ENCODE measurements at regions not wholly inside any gene's neighbourhood (a gene's known extent, or its start where the extent isn't known, plus 50 kb on each side); places are given as distances from the start of the nearest gene placed in this dataset.

DNA sequence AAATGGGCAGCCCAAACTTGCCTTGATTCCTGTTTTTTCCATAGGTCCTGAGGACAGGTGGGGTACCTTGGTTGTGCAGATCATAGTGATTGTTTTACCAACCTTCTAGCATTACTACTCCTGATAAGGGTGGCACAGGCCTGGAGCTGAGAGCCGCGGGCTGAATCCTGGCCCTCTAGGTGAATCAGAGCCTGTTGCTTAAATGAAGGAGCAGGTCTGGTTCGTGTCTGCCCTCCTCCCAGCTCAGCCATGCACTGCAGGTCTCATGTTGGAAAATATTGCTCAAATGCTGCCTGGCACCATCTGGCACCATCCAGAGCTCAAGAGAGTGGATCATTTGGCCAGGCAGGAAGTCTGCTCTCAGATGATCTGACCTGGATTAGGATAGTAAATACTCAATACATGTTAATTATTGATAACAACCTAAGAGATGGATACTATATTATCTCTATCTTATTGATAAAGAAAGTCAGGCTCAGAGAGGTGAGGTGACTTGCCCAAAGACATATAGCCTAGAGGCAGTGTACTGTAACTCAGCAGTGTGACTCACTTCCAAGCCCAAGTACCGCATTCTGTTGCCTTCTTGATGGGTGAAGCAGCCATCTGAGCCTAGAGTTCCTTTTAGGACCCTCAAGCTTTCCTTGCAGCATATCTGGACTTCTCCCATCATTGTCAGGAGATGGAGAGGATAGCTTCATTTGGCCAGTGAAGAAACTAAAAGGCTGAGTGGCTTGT lies 104.3 kb upstream of the PITX1 start:
- H3K27ac ChIP-seq (ENCODE audit: low read depth, low read length) = no peak overlapping the region

GRCh38 chr5:135137146-135137915 lies 103.3 kb upstream of the PITX1 start:
- H3K36me3 ChIP-seq (ENCODE audit: low read length) = no peaks in the 10 kb centered on the region
- no peaks in the 10 kb centered on the region for H3K9me2 ChIP-seq (replicated peaks; ENCODE audit: insufficient read depth, low read length)
- no peaks in the 10 kb centered on the region for H4K20me1 ChIP-seq (ENCODE audit: low read depth, low read length)
- H3K27ac ChIP-seq (ENCODE audit: low read depth, low read length) = no peak overlapping the region
- H3K9me3 ChIP-seq (ENCODE audit: insufficient read depth, low read length) = no peaks in the 10 kb centered on the region
- H3K9ac ChIP-seq (ENCODE audit: low read length) = no peak overlapping the region
- no peaks in the 10 kb centered on the region for H3F3A ChIP-seq (ENCODE audit: insufficient read depth)
- H3K4me2 ChIP-seq (ENCODE audit: low read depth, low read length, poor library complexity, severe bottlenecking) = no peak overlapping the region
- H3K4me3 ChIP-seq (ENCODE audit: insufficient read depth, low read length, poor library complexity, severe bottlenecking) = no peak overlapping the region
- no peaks in the 10 kb centered on the region for H3K79me2 ChIP-seq (ENCODE audit: insufficient read depth, low read length)
- H2AFZ ChIP-seq (ENCODE audit: low read depth, low read length, severe bottlenecking) = no peak overlapping the region
- TF ChIP-seq EZH2phosphoT487 (conservative IDR thresholded peaks at IDR 0.05; ENCODE audit: low read length) (no peak), CTCF (IDR thresholded peaks at IDR 0.05; ENCODE audit: insufficient read depth, low read length, poor library complexity, severe bottlenecking) (no peak)
- no peaks in the 10 kb centered on the region for H3K27me3 ChIP-seq (ENCODE audit: low read length)

More for the DNA sequence above, 104.3 kb upstream of the PITX1 start:
- Histone ChIP-seq H3F3A (ENCODE audit: insufficient read depth) (no peaks in the 10 kb centered on the region), H3K79me2 (ENCODE audit: insufficient read depth, low read length) (no peaks in the 10 kb centered on the region), H3K4me2 (ENCODE audit: low read depth, low read length, poor library complexity, severe bottlenecking) (no peak overlapping the region), H3K9ac (ENCODE audit: low read length) (no peak overlapping the region), H3K27me3 (ENCODE audit: low read length) (no peaks in the 10 kb centered on the region), H3K36me3 (ENCODE audit: low read length) (no peaks in the 10 kb centered on the region), H3K9me3 (ENCODE audit: insufficient read depth, low read length) (no peaks in the 10 kb centered on the region), H3K9me2 (replicated peaks; ENCODE audit: insufficient read depth, low read length) (no peaks in the 10 kb centered on the region), H2AFZ (ENCODE audit: low read depth, low read length, severe bottlenecking) (no peak overlapping the region), H3K4me3 (ENCODE audit: insufficient read depth, low read length, poor library complexity, severe bottlenecking) (no peak overlapping the region), H4K20me1 (ENCODE audit: low read depth, low read length) (no peaks in the 10 kb centered on the region)
- TF ChIP-seq EZH2phosphoT487 (conservative IDR thresholded peaks at IDR 0.05; ENCODE audit: low read length) (no peak), CTCF (IDR thresholded peaks at IDR 0.05; ENCODE audit: insufficient read depth, low read length, poor library complexity, severe bottlenecking) (no peak)

DNA sequence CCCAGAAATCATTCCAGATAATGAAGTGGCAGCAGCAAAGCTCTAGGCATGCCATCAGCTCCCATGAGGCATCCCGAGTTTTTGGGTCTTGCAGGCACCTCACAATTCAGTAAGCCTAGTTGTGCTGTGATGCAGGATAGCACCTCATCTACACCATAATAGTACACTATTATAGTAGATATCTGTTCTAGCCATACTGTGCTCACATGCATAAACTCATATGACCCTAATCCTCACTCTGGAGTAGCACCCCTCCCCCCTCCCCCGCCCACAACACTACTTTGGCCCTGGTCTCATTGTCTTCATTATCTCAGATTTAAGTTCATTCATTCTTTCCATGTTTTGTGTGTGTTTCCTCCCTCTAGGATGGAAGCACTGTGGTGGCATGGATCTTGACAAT lies 102.5 kb upstream of the PITX1 start:
- no peaks in the 10 kb centered on the region for H4K20me1 ChIP-seq (ENCODE audit: low read depth, low read length)
- no peaks in the 10 kb centered on the region for H3K9me2 ChIP-seq (replicated peaks; ENCODE audit: insufficient read depth, low read length)
- no peaks in the 10 kb centered on the region for H3K27me3 ChIP-seq (ENCODE audit: low read length)
- no peak overlapping the region for H3K27ac ChIP-seq (ENCODE audit: low read depth, low read length)
- H3K9ac ChIP-seq (ENCODE audit: low read length) = no peak overlapping the region
- no peak overlapping the region for H3K4me3 ChIP-seq (ENCODE audit: insufficient read depth, low read length, poor library complexity, severe bottlenecking)
- no peaks in the 10 kb centered on the region for H3K9me3 ChIP-seq (ENCODE audit: insufficient read depth, low read length)
- no peaks in the 10 kb centered on the region for H3K36me3 ChIP-seq (ENCODE audit: low read length)
- H3F3A ChIP-seq (ENCODE audit: insufficient read depth) = no peaks in the 10 kb centered on the region
- TF ChIP-seq EZH2phosphoT487 (conservative IDR thresholded peaks at IDR 0.05; ENCODE audit: low read length) = no peak
- TF ChIP-seq CTCF (IDR thresholded peaks at IDR 0.05; ENCODE audit: insufficient read depth, low read length, poor library complexity, severe bottlenecking) = no peak
- H2AFZ ChIP-seq (ENCODE audit: low read depth, low read length, severe bottlenecking) = no peak overlapping the region
- H3K4me2 ChIP-seq (ENCODE audit: low read depth, low read length, poor library complexity, severe bottlenecking) = no peak overlapping the region
- no peaks in the 10 kb centered on the region for H3K79me2 ChIP-seq (ENCODE audit: insufficient read depth, low read length)

All from SU-DHL-6 (cell line).